Loucy (cell line): ENCODE measurements at regions not wholly inside any gene's neighbourhood (a gene's known extent, or its start where the extent isn't known, plus 50 kb on each side); places are given as distances from the start of the nearest gene placed in this dataset.

ENCODE experiments used
- H2AFZ ChIP-seq: fragments of 200-600 bp; sonication (generic); 2 replicates; pipeline ENCODE4 v1.6.0; 2016; ENCODE audit warnings: antibody characterized with exemption, mild to moderate bottlenecking, low read length, moderate library complexity
- H3F3A ChIP-seq: fragments of 200-600 bp; 2 replicates; pipeline ENCODE4 v1.6.0; 2016; ENCODE audit warnings: antibody characterized with exemption, low read depth, mild to moderate bottlenecking
- H3K27me3 ChIP-seq: fragments of 200-600 bp; sonication (generic); 2 replicates; pipeline ENCODE4 v1.6.1; 2014; ENCODE audit warnings: low read length, mild to moderate bottlenecking; ENCODE audit not compliant: insufficient read depth, poor library complexity, severe bottlenecking
- H3K36me3 ChIP-seq: fragments of 200-600 bp; sonication (generic); 2 replicates; pipeline ENCODE4 v1.6.1; 2016; ENCODE audit warnings: low read length; ENCODE audit not compliant: insufficient read depth
- H3K4me1 ChIP-seq: fragments of 200-600 bp; sonication (generic); 2 replicates; pipeline ENCODE4 v1.5.1; 2014; ENCODE audit warnings: low read length, mild to moderate bottlenecking; ENCODE audit not compliant: insufficient read depth, poor library complexity, severe bottlenecking
- H3K4me2 ChIP-seq: fragments of 200-600 bp; sonication (generic); 2 replicates; pipeline ENCODE4 v1.6.0; 2014; ENCODE audit warnings: antibody characterized with exemption, low read length, low read depth, mild to moderate bottlenecking; ENCODE audit not compliant: poor library complexity, severe bottlenecking
- H3K4me3 ChIP-seq: fragments of 200-600 bp; sonication (generic); 2 replicates; pipeline ENCODE4 v1.5.1; 2014; ENCODE audit warnings: low read length, mild to moderate bottlenecking, mixed read lengths; ENCODE audit not compliant: poor library complexity, severe bottlenecking
- H3K79me2 ChIP-seq: fragments of 200-600 bp; sonication (generic); 2 replicates; pipeline ENCODE4 v1.6.1; 2014; ENCODE audit warnings: low read length; ENCODE audit not compliant: insufficient read depth
- H3K9ac ChIP-seq: fragments of 200-600 bp; sonication (generic); 2 replicates; pipeline ENCODE4 v1.6.0; 2014; ENCODE audit warnings: mild to moderate bottlenecking, low read depth, low read length, moderate library complexity; ENCODE audit not compliant: poor library complexity, severe bottlenecking
- H3K9me2 ChIP-seq: fragments of 200-600 bp; sonication (generic); replicated peaks from 2 replicates; pipeline ENCODE4 v1.6.1; 2016; ENCODE audit warnings: low read depth, low read length, mixed read lengths
- H3K9me3 ChIP-seq: fragments of 200-600 bp; sonication (generic); 2 replicates; pipeline ENCODE4 v1.6.1; 2014; ENCODE audit warnings: mild to moderate bottlenecking, antibody characterized with exemption, low read length, low read depth; ENCODE audit not compliant: insufficient read depth
- H4K20me1 ChIP-seq: fragments of 200-600 bp; sonication (generic); 2 replicates; pipeline ENCODE4 v1.6.0; 2014; ENCODE audit warnings: antibody characterized with exemption, low read length, mild to moderate bottlenecking; ENCODE audit not compliant: insufficient read depth, poor library complexity, severe bottlenecking
- EZH2phosphoT487 ChIP-seq: fragments of 200-600 bp; IDR thresholded peaks from 2 replicates; pipeline ENCODE4 v1.6.1; 2018; ENCODE audit warnings: antibody characterized with exemption, mild to moderate bottlenecking, moderate library complexity, borderline replicate concordance
- TF ChIP-seq, protein P1 (sequence below): fragments of 200-600 bp; sonication (generic); conservative IDR thresholded peaks from 2 replicates; pipeline ENCODE4 v1.5.1; 2014; ENCODE audit warnings: mild to moderate bottlenecking, antibody characterized with exemption, low read length

DNA sequence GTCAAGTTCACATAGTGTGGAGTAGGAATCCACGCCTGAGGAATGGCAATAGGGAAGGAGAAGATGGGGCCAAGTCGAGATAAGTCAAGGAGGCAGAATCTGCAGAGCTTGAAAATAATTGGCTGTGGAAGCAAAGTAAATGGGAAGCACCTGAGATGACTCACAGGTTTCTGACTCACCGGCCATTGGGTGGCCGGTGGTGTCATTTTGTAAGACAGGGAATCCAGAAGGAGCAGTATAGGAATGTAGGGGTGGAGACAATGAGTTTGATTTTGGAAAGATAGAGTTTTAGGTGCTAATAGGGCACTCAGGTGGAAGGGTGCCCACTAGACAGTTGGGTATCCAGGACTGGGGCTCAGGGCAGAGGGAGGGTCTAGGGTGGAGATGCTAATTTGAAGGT is 201.0 kb upstream of the MAMLD1 start:
- no peak overlapping the region for H3K4me2 ChIP-seq
- TF ChIP-seq, protein P1, sequence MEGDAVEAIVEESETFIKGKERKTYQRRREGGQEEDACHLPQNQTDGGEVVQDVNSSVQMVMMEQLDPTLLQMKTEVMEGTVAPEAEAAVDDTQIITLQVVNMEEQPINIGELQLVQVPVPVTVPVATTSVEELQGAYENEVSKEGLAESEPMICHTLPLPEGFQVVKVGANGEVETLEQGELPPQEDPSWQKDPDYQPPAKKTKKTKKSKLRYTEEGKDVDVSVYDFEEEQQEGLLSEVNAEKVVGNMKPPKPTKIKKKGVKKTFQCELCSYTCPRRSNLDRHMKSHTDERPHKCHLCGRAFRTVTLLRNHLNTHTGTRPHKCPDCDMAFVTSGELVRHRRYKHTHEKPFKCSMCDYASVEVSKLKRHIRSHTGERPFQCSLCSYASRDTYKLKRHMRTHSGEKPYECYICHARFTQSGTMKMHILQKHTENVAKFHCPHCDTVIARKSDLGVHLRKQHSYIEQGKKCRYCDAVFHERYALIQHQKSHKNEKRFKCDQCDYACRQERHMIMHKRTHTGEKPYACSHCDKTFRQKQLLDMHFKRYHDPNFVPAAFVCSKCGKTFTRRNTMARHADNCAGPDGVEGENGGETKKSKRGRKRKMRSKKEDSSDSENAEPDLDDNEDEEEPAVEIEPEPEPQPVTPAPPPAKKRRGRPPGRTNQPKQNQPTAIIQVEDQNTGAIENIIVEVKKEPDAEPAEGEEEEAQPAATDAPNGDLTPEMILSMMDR, result no peak
- no peak for TF ChIP-seq EZH2phosphoT487
- H3K79me2 ChIP-seq, result no peaks in the 10 kb centered on the region
- no peak overlapping the region for H3K4me3 ChIP-seq
- H3K4me1 ChIP-seq, result no peaks in the 10 kb centered on the region
- H3K9me2 ChIP-seq, result no peaks in the 10 kb centered on the region
- H3K36me3 ChIP-seq, result no peaks in the 10 kb centered on the region
- no peak overlapping the region for H2AFZ ChIP-seq
- H3K9me3 ChIP-seq, result no peaks in the 10 kb centered on the region
- H3K27me3 ChIP-seq, result no peaks in the 10 kb centered on the region
- H3K9ac ChIP-seq, result no peak overlapping the region
- H3F3A ChIP-seq, result no peaks in the 10 kb centered on the region
- no peaks in the 10 kb centered on the region for H4K20me1 ChIP-seq

DNA sequence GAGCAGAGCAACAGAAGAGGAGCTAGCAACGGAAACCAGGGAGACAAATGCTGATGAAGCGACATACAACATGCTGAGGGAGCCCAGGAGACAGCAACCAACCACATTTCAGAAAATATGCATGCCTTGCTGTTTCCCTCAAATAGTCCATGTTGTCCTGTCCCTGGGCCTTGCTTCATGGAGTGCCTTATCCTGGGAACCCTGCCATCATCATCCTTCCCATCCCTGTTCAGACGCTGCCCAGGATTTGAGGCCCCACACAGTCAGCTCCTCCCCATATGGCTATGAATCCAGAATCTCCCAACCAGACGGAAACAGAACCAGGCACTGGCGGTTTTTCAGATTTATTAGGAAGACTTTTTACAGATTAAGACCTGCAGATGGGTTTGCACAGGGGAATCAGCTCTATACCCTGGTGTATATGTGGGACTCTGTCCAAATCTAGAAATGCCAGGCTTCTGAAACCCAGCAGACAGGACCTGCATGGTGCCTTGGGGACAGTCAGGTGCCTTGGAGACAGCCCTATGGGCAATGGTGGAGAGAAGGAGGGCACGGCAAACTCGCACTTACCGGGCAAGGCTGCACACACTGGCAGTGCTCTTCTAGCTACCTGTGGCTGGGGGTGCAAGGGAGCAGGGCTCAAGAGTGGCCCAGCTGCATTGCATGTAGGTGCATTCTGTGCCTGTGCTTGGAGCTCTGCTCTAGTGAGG is 199.7 kb upstream of the MAMLD1 start:
- Histone ChIP-seq H3K36me3 (no peaks in the 10 kb centered on the region), H3K4me2 (no peak overlapping the region), H2AFZ (no peak overlapping the region), H3K9me3 (no peaks in the 10 kb centered on the region), H3K79me2 (no peaks in the 10 kb centered on the region), H3K9ac (no peak overlapping the region), H3F3A (no peaks in the 10 kb centered on the region), H3K4me1 (no peaks in the 10 kb centered on the region), H4K20me1 (no peaks in the 10 kb centered on the region), H3K4me3 (no peak overlapping the region), H3K27me3 (no peaks in the 10 kb centered on the region), H3K9me2 (no peaks in the 10 kb centered on the region)
- TF ChIP-seq EZH2phosphoT487, result no peak
- TF ChIP-seq, protein P1, result no peak

DNA sequence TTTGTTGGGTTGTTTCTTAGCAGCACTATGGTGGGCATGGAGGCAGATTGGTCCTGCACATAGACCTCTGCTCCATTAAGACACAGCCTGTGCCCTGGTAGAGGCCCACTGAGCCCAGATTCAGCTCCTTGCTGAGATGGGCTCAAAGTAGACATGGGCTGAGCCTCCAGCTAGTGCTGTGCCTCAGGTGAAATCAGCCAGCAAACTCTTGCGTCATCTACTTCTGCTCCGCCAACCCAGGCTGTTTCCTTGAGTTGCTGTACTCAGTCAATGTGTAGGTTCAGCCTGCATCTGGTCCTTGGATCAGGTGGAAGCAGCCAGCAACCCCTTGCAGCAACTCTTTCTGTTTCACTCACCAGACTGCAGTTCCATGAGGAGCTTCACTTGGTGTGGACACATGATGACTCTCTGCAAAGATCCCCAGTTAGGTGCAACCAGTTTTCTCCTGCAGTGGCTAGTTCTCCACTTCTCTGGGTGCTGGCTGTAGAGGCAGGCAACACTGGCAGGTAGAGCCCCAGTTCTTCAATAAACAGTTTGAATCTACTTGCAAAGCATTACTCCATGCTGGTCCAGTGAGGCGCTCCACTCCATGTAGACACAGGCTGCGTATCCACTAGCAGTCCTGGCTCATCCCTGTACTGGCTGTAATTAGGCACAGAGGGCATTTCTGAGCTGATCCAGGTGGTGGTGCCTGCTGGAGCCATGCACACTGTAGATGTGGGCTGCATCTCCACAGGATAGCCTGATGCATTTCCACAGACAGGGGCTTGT is 199.0 kb upstream of the MAMLD1 start:
- Histone ChIP-seq H3K4me2 (no peak overlapping the region), H3K4me3 (no peak overlapping the region), H2AFZ (no peak overlapping the region), H3K36me3 (no peaks in the 10 kb centered on the region), H3K4me1 (no peaks in the 10 kb centered on the region), H3K9ac (no peak overlapping the region), H3K9me3 (no peaks in the 10 kb centered on the region), H3K27me3 (no peaks in the 10 kb centered on the region), H3K79me2 (no peaks in the 10 kb centered on the region), H3F3A (no peaks in the 10 kb centered on the region), H4K20me1 (no peaks in the 10 kb centered on the region), H3K9me2 (no peaks in the 10 kb centered on the region)
- TF ChIP-seq EZH2phosphoT487, result no peak
- TF ChIP-seq, protein P1, result no peak
